H9 (cell line): ENCODE measurements at regions not wholly inside any gene's neighbourhood (a gene's known extent, or its start where the extent isn't known, plus 50 kb on each side); places are given as distances from the start of the nearest gene placed in this dataset.

Experiments
- DNase-seq: peaks from one replicate; pipeline ENCODE4 v3.0.0-alpha.2; 2017
- H2AFZ ChIP-seq: one replicate; pipeline ENCODE4 v1.6.1; 2013; ENCODE audit warnings: mild to moderate bottlenecking, low read length, control low read depth, moderate library complexity
- H2AK5ac ChIP-seq: 2 replicates; pipeline ENCODE4 v1.6.1; 2013; ENCODE audit warnings: low read length, control low read depth, mixed read lengths; ENCODE audit not compliant: insufficient read length
- H2BK120ac ChIP-seq: one replicate; pipeline ENCODE4 v1.6.1; 2013; ENCODE audit warnings: low read depth, mild to moderate bottlenecking, low read length, control low read depth, inconsistent platforms; ENCODE audit not compliant: poor library complexity, severe bottlenecking
- H2BK12ac ChIP-seq: 2 replicates; pipeline ENCODE4 v1.6.1; 2013; ENCODE audit warnings: low read length, control low read depth, mixed read lengths, low read depth; ENCODE audit not compliant: insufficient read length
- H2BK15ac ChIP-seq: 2 replicates; pipeline ENCODE4 v1.6.1; 2013; ENCODE audit warnings: low read depth, low read length, control low read depth
- H2BK20ac ChIP-seq: one replicate; pipeline ENCODE4 v1.6.1; 2013; ENCODE audit warnings: low read depth, mild to moderate bottlenecking, low read length, control low read depth, inconsistent platforms; ENCODE audit not compliant: poor library complexity, severe bottlenecking
- H2BK5ac ChIP-seq: 2 replicates; pipeline ENCODE4 v1.6.1; 2013; ENCODE audit warnings: low read length, control low read depth, mixed read lengths; ENCODE audit not compliant: insufficient read length
- H3K14ac ChIP-seq: 2 replicates; pipeline ENCODE4 v1.6.1; 2013; ENCODE audit warnings: low read length, control low read depth; ENCODE audit not compliant: insufficient read depth
- H3K18ac ChIP-seq: 2 replicates; pipeline ENCODE4 v1.6.1; 2013; ENCODE audit warnings: low read depth, mild to moderate bottlenecking, mixed read lengths, low read length, control low read depth; ENCODE audit not compliant: insufficient read length
- H3K23ac ChIP-seq: 2 replicates; pipeline ENCODE4 v1.6.1; 2013; ENCODE audit warnings: low read length, control low read depth, mixed read lengths, low read depth; ENCODE audit not compliant: insufficient read length
- H3K23me2 ChIP-seq: 2 replicates; pipeline ENCODE4 v1.6.1; 2013; ENCODE audit warnings: low read depth, mild to moderate bottlenecking, mixed read lengths, low read length, control low read depth; ENCODE audit not compliant: insufficient read length, poor library complexity, severe bottlenecking
- H3K27ac ChIP-seq: 2 replicates; pipeline ENCODE4 v1.5.1; 2013; ENCODE audit warnings: low read length, control low read depth, mixed read lengths, low read depth; ENCODE audit not compliant: insufficient read length
- H3K27me3 ChIP-seq: 2 replicates; pipeline ENCODE4 v1.6.1; 2013; ENCODE audit warnings: low read length, control low read depth, inconsistent platforms; ENCODE audit not compliant: insufficient read depth
- H3K4ac ChIP-seq: 2 replicates; pipeline ENCODE4 v1.6.1; 2013; ENCODE audit warnings: low read depth, mild to moderate bottlenecking, control low read depth, inconsistent platforms, low read length, moderate library complexity
- H3K4me1 ChIP-seq: 2 replicates; pipeline ENCODE4 v1.6.1; 2013; ENCODE audit warnings: low read length, control low read depth, inconsistent platforms; ENCODE audit not compliant: insufficient read depth
- H3K4me2 ChIP-seq: 2 replicates; pipeline ENCODE4 v1.6.1; 2013; ENCODE audit warnings: low read length, control low read depth, mixed read lengths; ENCODE audit not compliant: insufficient read length, insufficient read depth
- H3K56ac ChIP-seq: 2 replicates; pipeline ENCODE4 v1.6.1; 2013; ENCODE audit warnings: low read depth, mild to moderate bottlenecking, mixed read lengths, low read length, control low read depth; ENCODE audit not compliant: insufficient read length
- H3K79me1 ChIP-seq: 2 replicates; pipeline ENCODE4 v1.6.1; 2013; ENCODE audit warnings: low read depth, mild to moderate bottlenecking, moderate library complexity, low read length, control low read depth, inconsistent platforms; ENCODE audit not compliant: insufficient read depth, poor library complexity, severe bottlenecking
- H3K79me2 ChIP-seq: 2 replicates; pipeline ENCODE4 v1.6.1; 2013; ENCODE audit warnings: low read length, control low read depth, inconsistent platforms; ENCODE audit not compliant: insufficient read depth
- H3K9ac ChIP-seq: 2 replicates; pipeline ENCODE4 v1.6.1; 2013; ENCODE audit warnings: low read length, control low read depth, mixed read lengths; ENCODE audit not compliant: insufficient read length; ENCODE audit errors: extremely low read depth
- H3K9me3 ChIP-seq: one replicate; pipeline ENCODE4 v1.6.1; 2013; ENCODE audit warnings: low read depth, low read length, inconsistent platforms; ENCODE audit not compliant: control insufficient read depth
- H3T11ph ChIP-seq: one replicate; pipeline ENCODE4 v1.6.1; 2013; ENCODE audit warnings: mild to moderate bottlenecking, low read length, control low read depth, inconsistent platforms
- H4K20me1 ChIP-seq: one replicate; pipeline ENCODE4 v1.6.1; 2013; ENCODE audit not compliant: control insufficient read depth, insufficient read length, insufficient read depth
- H4K5ac ChIP-seq: 2 replicates; pipeline ENCODE4 v1.6.1; 2013; ENCODE audit warnings: low read depth, mild to moderate bottlenecking, mixed read lengths, low read length, control low read depth; ENCODE audit not compliant: insufficient read length
- H4K8ac ChIP-seq: replicated peaks from 2 replicates; pipeline ENCODE4 v1.6.1; 2013; ENCODE audit warnings: low read length, control low read depth, mixed read lengths, low read depth; ENCODE audit not compliant: insufficient read length
- H4K91ac ChIP-seq: 2 replicates; pipeline ENCODE4 v1.6.1; 2013; ENCODE audit warnings: low read depth, mild to moderate bottlenecking, moderate library complexity, mixed read lengths, low read length, control low read depth; ENCODE audit not compliant: insufficient read length
- H3K27ac Mint-ChIP-seq, 3 experiments: 2 replicates in 2 of 3; 3 replicates in 1 of 3; pipeline ENCODE4 v1.8.0; 2020 to 2021; ENCODE audit warnings: mixed read lengths in 3 of 3, mild to moderate bottlenecking in 1 of 3, moderate library complexity in 1 of 3
- H3K27me3 Mint-ChIP-seq: 2 replicates; pipeline ENCODE4 v1.8.0; 2021; ENCODE audit warnings: low read depth, mild to moderate bottlenecking, moderate library complexity, mixed read lengths
- H3K36me3 Mint-ChIP-seq, 3 experiments: 2 replicates in 2 of 3; 3 replicates in 1 of 3; pipeline ENCODE4 v1.8.0; 2020 to 2021; ENCODE audit warnings: low read depth in 3 of 3, mixed read lengths in 3 of 3; ENCODE audit not compliant: insufficient read depth in 1 of 3
- H3K4me1 Mint-ChIP-seq, 2 experiments: 2 replicates each; pipeline ENCODE4 v1.8.0; 2020; ENCODE audit warnings: mixed read lengths in 2 of 2
- H3K4me3 Mint-ChIP-seq, 2 experiments: 2 replicates in 1 of 2; 3 replicates in 1 of 2; pipeline ENCODE4 v1.8.0; 2020 to 2021; ENCODE audit warnings: mild to moderate bottlenecking in 2 of 2, mixed read lengths in 2 of 2, moderate library complexity in 1 of 2
- H3K9me3 Mint-ChIP-seq, 2 experiments: 2 replicates in 1 of 2; 3 replicates in 1 of 2; pipeline ENCODE4 v1.8.0; 2020; ENCODE audit warnings: mild to moderate bottlenecking in 2 of 2, mixed read lengths in 2 of 2, moderate library complexity in 1 of 2
- CTCF ChIP-seq: fragments of 200-600 bp; sonication (generic); conservative IDR thresholded peaks from 3 replicates; pipeline ENCODE4 v1.8.0; 2021; ENCODE audit warnings: antibody characterized with exemption, mild to moderate bottlenecking
- WGBS: extraction: QIAGEN DNeasy Blood & Tissue Kit; methylation state at CpG from one replicate; pipeline ENCODE4 v1.1.7; 2013; ENCODE audit warnings: missing lambda C conversion rate, low lambda C conversion rate, mixed read lengths; ENCODE audit not compliant: insufficient read length; ENCODE audit errors: extremely low coverage; 5-methylcytosine and 5-hydroxymethylcytosine counted together

- H3K79me2 ChIP-seq, result no peaks in the 10 kb centered on the region
- H3K23me2 ChIP-seq, result no peaks in the 10 kb centered on the region
- no peak overlapping the region for H3T11ph ChIP-seq
- no peak overlapping the region for H2BK5ac ChIP-seq
- H3K23ac ChIP-seq, result no peak overlapping the region
- H4K20me1 ChIP-seq, result no peaks in the 10 kb centered on the region
- Mint-ChIP-seq H3K4me1 (0 out of 4 replicates have a peak, but pooled peaks cover 0 to 2% of the 10 kb centered on the region in 2 experiments), H3K9me3 (peaks cover 0 to 2% of the 10 kb centered on the region in 2 experiments; a peak in 2 of 5 replicates), H3K27ac (no peak overlapping the region; a peak in 1 of 7 replicates), H3K4me3 (no peak overlapping the region), H3K27me3 (no peaks in the 10 kb centered on the region; the same call in 1 of the 2 replicates), H3K36me3 (peaks cover 0 to 4% (median 0%) of the 10 kb centered on the region in 3 experiments; a peak in 2 of 7 replicates)
- no peak overlapping the region for H2BK15ac ChIP-seq
- no peak overlapping the region for H4K5ac ChIP-seq
- no peaks in the 10 kb centered on the region for H3K9me3 ChIP-seq
- no peak overlapping the region for H2AK5ac ChIP-seq
- WGBS, result no CpG with 5 or more reads among the region's 9 CpGs
- no peak overlapping the region for H3K27ac ChIP-seq
- no peak overlapping the region for H3K56ac ChIP-seq
- no peak for TF ChIP-seq CTCF
- H4K91ac ChIP-seq, result no peak overlapping the region
- H3K4me1 ChIP-seq, result no peaks in the 10 kb centered on the region
- no peaks in the 10 kb centered on the region for H3K79me1 ChIP-seq
- DNase-seq, result no peak
- no peak overlapping the region for H3K4ac ChIP-seq
- H2BK20ac ChIP-seq, result no peak overlapping the region
- H3K18ac ChIP-seq, result no peak overlapping the region
- H3K27me3 ChIP-seq, result no peaks in the 10 kb centered on the region
- no peak overlapping the region for H3K4me2 ChIP-seq
- H3K14ac ChIP-seq, result no peak overlapping the region
- H3K9ac ChIP-seq, result no peak overlapping the region
- H2BK120ac ChIP-seq, result no peak overlapping the region
- H4K8ac ChIP-seq, result no peak overlapping the region
- no peak overlapping the region for H2AFZ ChIP-seq
- no peak overlapping the region for H2BK12ac ChIP-seq
These were observed 109.7 kb downstream of the BASP1 start for GRCh38 chr5:17327048-17327625.
